ENCODE measurements at regions not wholly inside any gene's neighbourhood (a gene's known extent, or its start where the extent isn't known, plus 50 kb on each side); places are given as distances from the start of the nearest gene placed in this dataset.

GRCh38 chr9:38162332-38163211 is 93.5 kb upstream of the SHB start:
- TF ChIP-seq POLR2AphosphoS5 (IDR thresholded peaks at IDR 0.05; ENCODE audit: borderline replicate concordance, low read depth, low read length) (no peak), EZH2 (IDR thresholded peaks at IDR 0.05) (no peak), FOXP2 (optimal IDR thresholded peaks at IDR 0.05; ENCODE audit: control extremely low read depth, extremely low read length, insufficient read depth) (no peak)

Data from SK-N-MC (cell line).